Hepatic stellate cell (primary cell): ENCODE measurements at regions not wholly inside any gene's neighbourhood (a gene's known extent, or its start where the extent isn't known, plus 50 kb on each side); places are given as distances from the start of the nearest gene placed in this dataset.

Experiments used
- DNase-seq: peaks from one replicate; pipeline ENCODE4 v3.0.0; 2011; ENCODE audit warnings: low spot score

- no peak for DNase-seq
Measured at GRCh38 chr2:223107825-223108224, 55.8 kb downstream of the KCNE4 start.

- DNase-seq: no peak
Measured at GRCh38 chr2:223108351-223109050, 56.5 kb downstream of the KCNE4 start.

GRCh38 chr2:223109341-223109740 is 57.4 kb downstream of the KCNE4 start:
- DNase-seq: no peak

GRCh38 chr2:223113161-223113560 is 61.2 kb downstream of the KCNE4 start:
- DNase-seq: no peak

GRCh38 chr2:223114170-223114569 is 62.2 kb downstream of the KCNE4 start:
- no peak for DNase-seq

GRCh38 chr2:223114917-223115316 is 62.9 kb downstream of the KCNE4 start:
- DNase-seq: no peak

GRCh38 chr2:223117533-223117932 is 65.5 kb downstream of the KCNE4 start:
- no peak for DNase-seq

GRCh38 chr2:223121283-223121682 is 69.3 kb downstream of the KCNE4 start:
- no peak for DNase-seq

- no peak for DNase-seq
Measured at GRCh38 chr2:223122781-223123180, 70.8 kb downstream of the KCNE4 start.

GRCh38 chr2:223123855-223124610 is 72.0 kb downstream of the KCNE4 start:
- DNase-seq: peak; percentile 19

- DNase-seq: no peak
Measured at GRCh38 chr2:223141606-223142005, 89.6 kb downstream of the KCNE4 start.

- no peak for DNase-seq
Measured at GRCh38 chr2:223142118-223142517, 90.1 kb downstream of the KCNE4 start.

GRCh38 chr2:223147431-223147830 is 95.4 kb downstream of the KCNE4 start:
- no peak for DNase-seq

GRCh38 chr2:223148516-223148915 is 96.5 kb downstream of the KCNE4 start:
- DNase-seq: no peak

GRCh38 chr2:223155956-223156355 is 104.0 kb downstream of the KCNE4 start:
- DNase-seq: no peak

GRCh38 chr2:223161873-223162458 is 110.0 kb downstream of the KCNE4 start:
- DNase-seq: no peak

GRCh38 chr2:223165423-223166214 is 113.6 kb downstream of the KCNE4 start:
- no peak for DNase-seq

GRCh38 chr2:223166215-223166493 is 114.2 kb downstream of the KCNE4 start:
- no peak for DNase-seq

GRCh38 chr2:223166983-223167650 is 115.1 kb downstream of the KCNE4 start:
- no peak for DNase-seq

GRCh38 chr2:223169830-223170605 is 118.0 kb downstream of the KCNE4 start:
- DNase-seq: no peak

- DNase-seq: no peak
Measured at GRCh38 chr2:223176970-223177369, 125.0 kb downstream of the KCNE4 start.
